GM20000 (cell line): ENCODE measurements at regions not wholly inside any gene's neighbourhood (a gene's known extent, or its start where the extent isn't known, plus 50 kb on each side); places are given as distances from the start of the nearest gene placed in this dataset.

ENCODE experiments used
- DNase-seq: peaks from one replicate; pipeline ENCODE4 v3.0.0; 2012; ENCODE audit warnings: low spot score
- TF ChIP-seq, protein P1 (sequence below): IDR thresholded peaks from 2 replicates; pipeline ENCODE4 v1.5.1; 2012; ENCODE audit warnings: mild to moderate bottlenecking, control low read depth; ENCODE audit errors: extremely low read depth, missing control alignments

DNA sequence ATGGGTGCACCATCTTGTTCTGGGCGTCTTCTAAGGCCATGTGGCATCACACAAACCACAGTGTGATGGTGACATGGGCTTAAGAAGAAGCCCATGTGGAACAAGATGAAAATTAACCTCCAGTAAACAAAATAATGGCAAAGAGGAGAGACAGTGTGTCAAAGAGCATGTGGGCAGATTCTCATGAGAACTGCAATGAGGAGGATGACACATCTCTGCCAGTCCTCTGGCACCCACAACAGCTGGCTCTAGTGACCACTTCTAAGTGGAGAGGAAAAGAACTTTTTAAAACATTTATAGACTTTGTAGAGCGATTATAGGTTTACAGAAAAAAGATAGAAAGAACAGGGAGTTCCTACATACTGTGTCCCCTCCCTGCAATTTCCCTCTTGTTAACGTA lies 401.4 kb downstream of the ATP23 start:
- DNase-seq = no peak
- TF ChIP-seq, protein P1, sequence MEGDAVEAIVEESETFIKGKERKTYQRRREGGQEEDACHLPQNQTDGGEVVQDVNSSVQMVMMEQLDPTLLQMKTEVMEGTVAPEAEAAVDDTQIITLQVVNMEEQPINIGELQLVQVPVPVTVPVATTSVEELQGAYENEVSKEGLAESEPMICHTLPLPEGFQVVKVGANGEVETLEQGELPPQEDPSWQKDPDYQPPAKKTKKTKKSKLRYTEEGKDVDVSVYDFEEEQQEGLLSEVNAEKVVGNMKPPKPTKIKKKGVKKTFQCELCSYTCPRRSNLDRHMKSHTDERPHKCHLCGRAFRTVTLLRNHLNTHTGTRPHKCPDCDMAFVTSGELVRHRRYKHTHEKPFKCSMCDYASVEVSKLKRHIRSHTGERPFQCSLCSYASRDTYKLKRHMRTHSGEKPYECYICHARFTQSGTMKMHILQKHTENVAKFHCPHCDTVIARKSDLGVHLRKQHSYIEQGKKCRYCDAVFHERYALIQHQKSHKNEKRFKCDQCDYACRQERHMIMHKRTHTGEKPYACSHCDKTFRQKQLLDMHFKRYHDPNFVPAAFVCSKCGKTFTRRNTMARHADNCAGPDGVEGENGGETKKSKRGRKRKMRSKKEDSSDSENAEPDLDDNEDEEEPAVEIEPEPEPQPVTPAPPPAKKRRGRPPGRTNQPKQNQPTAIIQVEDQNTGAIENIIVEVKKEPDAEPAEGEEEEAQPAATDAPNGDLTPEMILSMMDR = no peak

DNA sequence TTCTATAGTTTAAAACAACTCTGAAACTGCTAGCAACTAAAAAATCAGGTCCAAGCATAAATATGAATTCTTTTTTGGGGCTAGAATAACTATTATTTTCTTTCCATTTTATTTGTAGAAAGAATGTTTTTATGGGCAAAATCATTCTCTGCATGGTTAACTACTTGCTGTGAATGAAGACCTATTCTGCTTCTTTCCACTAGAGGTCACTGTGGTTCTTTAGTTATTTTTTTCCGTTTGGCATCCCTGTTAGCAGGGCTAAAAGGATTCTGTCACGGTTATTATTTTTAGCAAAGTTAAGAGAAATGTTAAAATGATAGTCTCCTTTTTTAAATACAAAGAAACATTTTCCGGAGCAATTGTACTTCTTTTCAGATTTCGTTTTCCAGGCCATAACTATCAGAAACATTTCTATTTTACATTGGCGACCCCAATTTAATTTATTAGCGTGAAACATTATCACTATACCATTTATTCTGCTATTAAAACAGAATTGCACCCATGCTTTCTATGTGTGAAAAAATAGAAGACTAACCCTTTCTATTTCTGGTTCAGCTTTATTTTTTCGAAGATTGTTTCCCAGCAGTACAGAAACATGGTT lies 404.8 kb downstream of the ATP23 start:
- peak; percentile 32 for DNase-seq
- TF ChIP-seq, protein P1 = peak; percentile 55

DNA sequence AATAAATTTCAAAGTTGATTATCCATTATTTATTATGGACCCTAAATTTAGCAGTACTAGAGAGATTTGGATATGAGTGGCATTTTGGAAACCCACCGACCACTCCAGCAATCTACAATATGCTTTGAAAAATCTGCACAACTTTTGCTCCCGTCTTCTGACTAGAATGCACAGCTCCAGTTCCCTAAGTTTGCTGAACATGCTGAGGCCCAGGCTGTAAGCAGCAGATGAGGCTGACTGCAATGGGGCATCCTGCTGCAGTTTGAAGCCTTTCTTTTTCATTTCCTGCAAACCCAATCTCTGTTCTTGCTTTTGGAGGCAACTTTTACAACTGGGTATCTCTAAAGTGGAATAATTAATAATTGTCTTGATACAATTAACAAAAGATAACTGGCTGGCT lies 405.8 kb downstream of the ATP23 start:
- DNase-seq = no peak
- TF ChIP-seq, protein P1 = no peak

DNA sequence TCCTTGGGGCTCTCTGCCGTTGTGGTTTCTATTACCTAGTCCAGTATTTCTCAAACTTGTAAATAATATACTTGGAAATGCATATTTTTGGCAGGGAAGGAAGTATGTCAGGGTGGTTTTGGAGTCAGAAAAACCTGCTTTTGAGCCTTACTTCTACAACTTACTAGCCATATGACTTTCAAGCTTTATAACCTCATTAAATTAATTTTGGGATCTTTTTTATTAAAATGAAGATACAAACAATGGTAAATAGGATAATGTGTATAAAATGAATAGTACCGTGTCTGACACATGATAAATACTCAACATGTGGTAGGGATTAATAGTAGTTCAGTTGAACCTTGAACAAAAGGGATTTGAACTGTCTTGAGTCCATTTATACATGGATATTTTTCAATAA lies 406.3 kb downstream of the ATP23 start:
- TF ChIP-seq, protein P1 = no peak
- DNase-seq = no peak

DNA sequence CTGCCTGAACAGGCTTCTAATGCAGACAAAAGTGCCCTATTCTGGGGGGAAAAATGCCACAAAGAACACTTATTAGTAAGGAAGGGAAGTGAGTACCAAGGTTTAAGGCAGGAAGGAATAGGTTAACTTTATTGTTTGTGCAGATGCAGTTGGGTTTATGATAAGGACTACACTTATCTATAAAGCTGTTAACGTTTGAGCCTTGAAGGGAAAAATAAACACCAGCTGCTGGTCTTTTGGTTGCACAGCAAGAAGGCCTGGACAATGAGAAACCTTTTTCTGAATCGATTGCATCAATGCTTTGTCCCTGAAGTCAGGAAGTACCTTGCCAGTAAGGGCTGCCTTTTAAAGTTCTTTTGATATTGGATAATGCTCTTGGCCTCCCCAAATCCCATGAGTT lies 407.8 kb downstream of the ATP23 start:
- TF ChIP-seq, protein P1 = no peak

DNA sequence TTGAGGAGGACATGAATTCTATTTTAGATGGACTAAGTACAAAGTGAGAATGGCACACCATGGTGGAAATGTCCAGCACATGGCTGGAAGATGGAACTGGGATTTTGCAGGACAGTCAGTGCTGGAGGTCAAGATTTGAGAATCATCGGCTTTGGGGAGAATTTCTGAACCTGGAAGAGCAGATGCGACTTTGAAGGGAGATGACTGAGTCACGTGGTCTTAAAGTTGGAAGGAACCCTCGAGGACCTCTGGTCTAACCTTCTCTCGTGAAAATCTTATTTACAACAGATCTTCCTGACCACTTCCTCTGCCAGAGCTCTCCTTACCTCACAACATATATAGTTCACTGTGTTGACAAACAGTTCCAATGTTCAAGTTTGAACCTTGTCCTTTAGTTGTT lies 415.4 kb downstream of the ATP23 start:
- TF ChIP-seq, protein P1 = no peak
- DNase-seq = no peak

More for the DNA sequence above, 407.8 kb downstream of the ATP23 start:
- no peak for DNase-seq

DNA sequence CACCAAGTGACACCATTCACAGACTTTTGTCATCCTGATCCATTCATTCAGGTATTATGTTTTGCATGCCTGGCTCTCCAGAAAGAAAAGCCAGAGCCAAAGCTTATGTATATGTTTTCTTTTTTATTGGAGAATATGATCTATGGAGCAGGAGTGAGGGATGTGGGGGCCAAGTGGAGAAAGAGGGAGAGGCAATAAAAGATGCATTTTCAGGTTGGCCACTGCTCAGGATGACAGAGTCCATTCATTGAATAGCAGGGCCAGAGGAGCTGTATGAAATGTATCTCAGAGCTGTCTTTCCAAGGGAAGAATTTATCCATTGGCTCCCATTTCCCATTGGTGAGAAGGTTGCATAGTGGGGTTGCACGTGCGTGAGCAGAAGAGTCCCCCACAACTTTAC lies 416.1 kb downstream of the ATP23 start:
- TF ChIP-seq, protein P1 = no peak
- DNase-seq = no peak
